ENCODE measurements at regions not wholly inside any gene's neighbourhood (a gene's known extent, or its start where the extent isn't known, plus 50 kb on each side); places are given as distances from the start of the nearest gene placed in this dataset.

GRCh38 chr4:41363384-41363981 lies 106.8 kb downstream of the UCHL1 start:
- Histone ChIP-seq H3K27me3 (replicated peaks; ENCODE audit: control insufficient read depth, insufficient read depth, low read length) (peaks cover 3% of the 10 kb centered on the region), H3K4me3 (replicated peaks; ENCODE audit: low read depth, low read length) (no peak overlapping the region), H3K36me3 (ENCODE audit: control insufficient read depth, insufficient read depth, low read length) (no peaks in the 10 kb centered on the region)
- DNase-seq (ENCODE audit: extremely low read depth, insufficient read length): no peak
- no peak for TF ChIP-seq CTCF (IDR thresholded peaks at IDR 0.05; ENCODE audit: insufficient read depth, low read length, poor library complexity, severe bottlenecking)

DNA sequence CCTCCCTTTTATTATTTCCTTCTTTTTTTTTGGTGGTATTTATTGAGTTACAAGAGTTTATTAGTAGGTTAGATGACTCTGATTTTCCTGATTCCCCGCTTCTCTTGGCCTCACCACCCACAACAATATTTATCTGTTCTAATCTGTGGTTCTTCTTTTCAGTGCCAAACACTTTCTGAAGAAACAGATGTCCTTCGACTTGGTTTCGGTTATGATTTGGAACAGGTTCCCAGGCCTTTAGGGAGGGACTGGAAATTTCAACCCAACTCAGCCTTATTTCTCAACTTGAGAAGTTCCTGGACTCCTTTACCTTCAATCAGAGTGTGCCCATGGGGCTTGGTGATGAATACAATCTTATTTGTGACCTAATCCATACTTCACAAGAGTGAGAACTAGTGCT lies 108.1 kb downstream of the UCHL1 start:
- no peaks in the 10 kb centered on the region for H3K36me3 ChIP-seq (ENCODE audit: control insufficient read depth, insufficient read depth, low read length)
- no peak for DNase-seq (ENCODE audit: extremely low read depth, insufficient read length)
- no peaks in the 10 kb centered on the region; the same call in 1 of the 2 replicates for H3K27me3 ChIP-seq (replicated peaks; ENCODE audit: control insufficient read depth, insufficient read depth, low read length)
- TF ChIP-seq CTCF (IDR thresholded peaks at IDR 0.05; ENCODE audit: insufficient read depth, low read length, poor library complexity, severe bottlenecking): no peak
- H3K4me3 ChIP-seq (replicated peaks; ENCODE audit: low read depth, low read length): no peak overlapping the region

DNA sequence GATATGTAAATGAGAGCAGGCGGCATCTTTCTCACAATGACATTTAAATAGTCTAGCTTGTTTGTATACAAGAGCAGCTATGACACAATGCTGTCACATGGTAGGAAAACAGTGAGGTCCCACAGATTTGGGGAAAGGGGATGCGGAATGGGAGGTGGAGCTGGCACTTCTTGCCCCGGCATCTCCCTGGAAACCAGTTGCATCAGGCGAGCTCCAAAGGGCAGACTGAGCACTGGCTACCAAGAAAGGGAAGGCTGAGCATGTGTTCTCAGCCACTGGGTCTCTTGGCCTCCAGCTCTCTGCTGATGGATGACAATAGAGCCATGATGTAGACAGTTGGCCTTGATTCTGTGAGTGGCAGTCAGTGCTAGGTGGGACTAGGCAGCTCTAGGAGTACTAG lies 109.0 kb downstream of the UCHL1 start:
- no peaks in the 10 kb centered on the region; the same call in 1 of the 2 replicates for H3K27me3 ChIP-seq (replicated peaks; ENCODE audit: control insufficient read depth, insufficient read depth, low read length)
- no peak overlapping the region for H3K4me3 ChIP-seq (replicated peaks; ENCODE audit: low read depth, low read length)
- no peak for DNase-seq (ENCODE audit: extremely low read depth, insufficient read length)
- no peak for TF ChIP-seq CTCF (IDR thresholded peaks at IDR 0.05; ENCODE audit: insufficient read depth, low read length, poor library complexity, severe bottlenecking)
- H3K36me3 ChIP-seq (ENCODE audit: control insufficient read depth, insufficient read depth, low read length): no peaks in the 10 kb centered on the region

DNA sequence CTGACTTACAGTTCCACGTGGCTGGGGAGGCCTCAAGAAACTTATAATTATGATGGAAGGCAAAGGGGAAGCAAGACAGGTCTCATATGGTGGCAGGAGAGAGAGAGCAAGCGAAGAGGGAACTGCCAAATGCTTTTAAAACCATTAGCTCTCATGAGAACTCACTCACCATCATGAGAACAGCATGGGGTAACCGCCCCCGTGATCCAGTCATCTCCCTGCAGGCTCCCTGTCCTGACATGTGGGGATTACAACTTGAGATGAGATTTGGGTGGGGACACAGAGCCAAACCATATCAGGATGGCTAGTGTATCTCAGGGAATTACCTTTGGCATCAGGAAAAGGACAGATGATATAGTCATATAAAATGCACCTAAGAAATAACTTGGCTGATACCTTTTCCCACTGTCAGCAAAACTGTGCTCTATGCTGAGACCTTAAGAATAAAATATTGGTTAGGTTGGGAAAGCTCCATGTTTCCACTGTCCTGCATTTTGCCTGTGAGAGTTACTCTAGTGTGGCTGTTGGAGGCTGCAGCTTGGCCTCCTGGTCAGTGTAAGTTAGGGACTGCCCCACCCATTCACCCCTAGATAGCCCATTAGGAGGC lies 110.3 kb downstream of the UCHL1 start:
- TF ChIP-seq CTCF (IDR thresholded peaks at IDR 0.05; ENCODE audit: insufficient read depth, low read length, poor library complexity, severe bottlenecking): no peak
- Histone ChIP-seq H3K36me3 (ENCODE audit: control insufficient read depth, insufficient read depth, low read length) (no peaks in the 10 kb centered on the region), H3K27me3 (replicated peaks; ENCODE audit: control insufficient read depth, insufficient read depth, low read length) (no peaks in the 10 kb centered on the region), H3K4me3 (replicated peaks; ENCODE audit: low read depth, low read length) (no peak overlapping the region)
- DNase-seq (ENCODE audit: extremely low read depth, insufficient read length): no peak

DNA sequence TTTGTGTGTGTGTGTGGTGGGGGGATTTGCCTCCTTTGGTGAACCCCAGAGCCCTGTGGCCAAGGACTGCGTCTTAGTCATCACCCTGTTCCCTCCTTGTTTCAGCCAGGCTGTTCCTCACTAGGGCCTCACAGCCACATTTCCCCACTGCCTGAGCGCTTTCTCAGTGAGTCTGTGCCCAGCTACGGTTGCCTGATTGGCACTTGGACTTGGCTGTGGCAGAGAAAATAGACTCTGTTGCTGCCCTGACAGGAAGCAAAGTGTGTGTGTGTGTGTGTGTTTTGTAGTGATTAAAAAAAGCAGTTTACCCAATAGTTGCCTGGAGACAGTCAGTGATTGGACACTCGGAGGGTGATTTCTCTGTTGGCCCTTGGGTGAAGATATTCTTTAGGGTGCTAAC lies 113.0 kb downstream of the UCHL1 start:
- DNase-seq (ENCODE audit: extremely low read depth, insufficient read length): no peak
- TF ChIP-seq CTCF (IDR thresholded peaks at IDR 0.05; ENCODE audit: insufficient read depth, low read length, poor library complexity, severe bottlenecking): no peak
- Histone ChIP-seq H3K27me3 (replicated peaks; ENCODE audit: control insufficient read depth, insufficient read depth, low read length) (no peaks in the 10 kb centered on the region), H3K4me3 (replicated peaks; ENCODE audit: low read depth, low read length) (no peak overlapping the region), H3K36me3 (ENCODE audit: control insufficient read depth, insufficient read depth, low read length) (no peaks in the 10 kb centered on the region)

Data from GM06990 (cell line).